GM21423 (cell line): ENCODE measurements at regions not wholly inside any gene's neighbourhood (a gene's known extent, or its start where the extent isn't known, plus 50 kb on each side); places are given as distances from the start of the nearest gene placed in this dataset.

ENCODE experiments used
- ATAC-seq: cut with Tn5 transposase; IDR thresholded peaks from one replicate; pipeline ENCODE4 v1.9.1; 2021; ENCODE audit warnings: mild to moderate bottlenecking, moderate library complexity; ENCODE audit not compliant: unreplicated experiment

DNA sequence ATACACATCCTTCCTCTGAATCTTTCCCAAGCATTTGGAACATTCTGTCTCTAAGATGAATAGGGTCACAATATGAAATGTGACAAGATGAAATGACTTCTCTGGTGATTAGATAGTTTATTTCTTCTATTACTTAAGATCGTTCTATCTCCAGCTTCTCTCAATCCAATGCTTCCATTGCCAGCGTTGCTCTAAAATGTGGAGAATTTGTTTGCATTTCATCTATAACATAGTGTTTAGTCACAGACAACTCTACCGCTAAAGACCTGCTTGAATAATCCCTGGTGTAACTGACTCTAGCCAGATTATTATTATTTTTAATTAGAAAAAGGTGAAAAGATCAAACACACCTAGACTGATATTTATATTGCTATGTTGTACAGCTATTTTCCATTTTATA is 184.7 kb upstream of the PRICKLE1 start:
- no peak for ATAC-seq

GRCh38 chr12:42770261-42770660 is 180.7 kb upstream of the PRICKLE1 start:
- ATAC-seq = no peak

DNA sequence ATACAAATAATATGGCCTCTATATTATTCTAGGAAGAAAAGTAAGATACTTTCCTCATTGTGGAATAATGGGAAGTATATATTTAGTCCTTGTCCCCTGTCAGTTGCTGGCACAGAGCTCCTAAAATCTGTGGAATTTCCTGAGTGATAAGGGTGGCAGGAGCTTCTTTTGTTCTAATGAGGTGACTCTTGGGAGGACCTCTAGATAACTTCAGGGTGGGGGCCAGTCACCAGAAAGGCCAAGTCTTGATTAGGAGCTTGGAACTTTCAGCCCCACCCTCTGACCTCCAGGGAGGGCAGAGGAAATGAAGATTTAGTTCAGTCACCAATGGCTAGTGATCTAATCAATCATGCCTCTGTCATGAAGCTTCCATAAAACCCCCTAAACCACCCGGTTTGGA is 179.9 kb upstream of the PRICKLE1 start:
- ATAC-seq = no peak

GRCh38 chr12:42767998-42768397 is 178.5 kb upstream of the PRICKLE1 start:
- no peak for ATAC-seq

DNA sequence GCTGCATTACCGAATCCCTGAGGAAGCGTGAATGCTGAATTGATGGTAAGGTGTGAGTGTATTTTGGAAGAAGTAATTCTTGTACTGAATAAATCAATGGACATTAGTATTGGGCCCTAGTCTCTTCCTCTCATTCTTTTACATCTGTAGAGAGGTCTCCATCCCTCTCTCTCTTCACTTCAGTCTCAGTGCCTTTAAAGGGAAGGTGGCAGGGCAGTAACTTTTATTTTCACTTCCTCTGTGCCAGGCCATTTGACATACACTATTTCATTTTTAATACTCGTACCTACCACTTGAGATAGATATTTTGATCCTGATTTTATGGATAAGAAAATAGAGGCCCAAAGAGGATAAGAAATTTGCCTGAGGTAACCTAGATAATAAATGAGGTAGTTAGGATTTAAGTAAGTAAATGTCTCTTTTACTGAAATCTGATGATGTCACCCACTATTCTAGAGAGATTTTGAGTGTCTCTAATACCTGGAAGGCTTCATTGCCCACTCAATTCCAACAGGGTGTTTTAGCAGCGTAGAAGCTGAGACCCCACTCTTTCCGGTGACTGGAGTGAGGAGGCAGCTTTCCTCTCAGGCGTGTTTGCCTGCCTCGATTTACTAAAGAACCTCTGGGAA is 177.9 kb upstream of the PRICKLE1 start:
- no peak for ATAC-seq

DNA sequence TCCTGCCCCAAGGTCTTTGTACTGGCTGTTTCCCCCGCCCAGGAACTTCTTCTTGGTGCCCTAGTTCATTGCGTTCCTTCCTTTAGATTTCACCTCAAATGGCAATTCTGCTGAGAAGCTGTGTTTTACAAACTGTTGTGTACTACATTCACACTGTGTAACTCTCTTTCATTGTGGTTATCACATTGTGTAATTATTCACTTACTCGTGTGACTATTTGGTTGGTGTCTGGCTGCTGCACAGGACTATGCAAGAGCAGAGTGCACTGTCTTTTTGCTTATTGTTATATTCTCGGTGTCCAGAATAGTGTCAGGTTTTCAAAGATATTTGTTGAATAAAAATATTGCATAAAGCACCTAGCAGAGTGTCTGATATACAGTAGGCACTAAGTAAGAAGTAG is 177.2 kb upstream of the PRICKLE1 start:
- peak; percentile 65 for ATAC-seq

DNA sequence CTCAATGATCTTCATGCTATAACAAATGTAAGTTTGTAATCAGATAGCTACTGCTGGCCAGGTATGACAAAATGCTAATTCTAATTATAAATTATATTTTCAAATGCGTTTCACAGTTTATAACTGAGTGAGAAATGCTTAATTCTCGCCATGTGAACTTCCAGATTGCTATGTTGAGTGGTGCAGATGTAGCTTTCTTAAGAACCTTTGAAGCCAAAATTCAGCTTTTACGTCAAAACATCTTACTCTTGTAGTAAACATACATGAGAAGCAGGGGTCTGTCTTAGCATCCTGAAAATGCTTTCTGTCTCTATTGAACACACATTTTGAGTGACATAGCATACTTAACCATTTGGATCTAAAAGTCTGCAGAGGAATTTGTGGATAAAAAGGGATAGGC is 176.5 kb upstream of the PRICKLE1 start:
- no peak for ATAC-seq

DNA sequence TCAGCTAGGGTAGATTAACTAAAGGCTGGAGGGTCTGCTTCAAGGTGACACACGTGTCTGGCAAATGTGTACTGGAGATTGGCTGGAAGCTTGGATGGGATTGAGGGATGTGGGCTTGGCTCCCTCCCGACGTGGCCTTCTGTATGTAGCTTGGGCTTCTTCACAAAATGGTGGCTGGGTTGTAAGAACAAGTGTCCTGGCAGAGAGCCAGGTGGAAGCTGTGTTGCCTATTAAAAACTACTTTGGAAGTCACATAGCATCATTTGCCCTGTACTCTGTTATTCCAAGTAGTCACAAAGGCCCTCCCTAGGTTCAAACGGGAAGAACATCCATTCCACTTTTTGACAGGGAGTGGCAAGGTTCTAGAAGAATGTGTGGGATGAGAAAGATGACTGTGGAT is 174.1 kb upstream of the PRICKLE1 start:
- ATAC-seq = no peak

- ATAC-seq = no peak
These were observed 172.9 kb upstream of the PRICKLE1 start for GRCh38 chr12:42762395-42762925.

DNA sequence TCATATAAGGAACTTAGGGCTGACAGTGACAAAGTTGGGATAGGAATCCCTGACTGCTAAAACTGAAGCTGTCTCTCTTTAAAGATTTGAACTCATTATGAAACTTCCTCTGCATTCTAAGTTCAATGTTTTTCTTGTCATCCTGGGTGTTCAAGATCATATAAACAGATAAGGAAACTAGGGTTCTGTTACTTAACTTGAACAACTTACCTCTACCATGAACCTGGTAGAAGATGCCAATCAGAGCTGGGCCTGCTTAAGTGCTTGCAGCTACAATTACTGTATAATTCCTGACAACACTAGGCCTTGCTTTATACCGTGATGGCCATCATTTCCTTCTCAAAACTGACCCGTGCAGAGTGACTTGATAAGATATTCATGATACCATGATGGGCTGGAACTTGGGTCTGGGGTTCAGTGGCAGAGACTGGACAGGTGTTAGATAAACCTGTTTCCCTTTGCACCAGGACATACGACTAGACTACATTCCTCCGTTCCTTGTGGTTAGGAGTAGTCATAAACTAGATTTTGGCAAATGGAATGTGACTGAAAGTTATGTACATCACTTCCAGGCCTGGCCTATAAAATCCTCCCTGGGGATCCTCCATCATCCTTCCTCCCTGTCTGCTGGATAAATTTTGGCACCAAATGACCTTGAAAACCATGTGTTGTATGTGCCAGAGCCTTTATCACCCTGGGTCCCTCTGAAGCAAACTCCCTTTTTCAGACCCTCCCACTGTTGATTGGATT is 172.2 kb upstream of the PRICKLE1 start:
- ATAC-seq = no peak

- no peak for ATAC-seq
These were observed 171.5 kb upstream of the PRICKLE1 start for GRCh38 chr12:42761086-42761485.

DNA sequence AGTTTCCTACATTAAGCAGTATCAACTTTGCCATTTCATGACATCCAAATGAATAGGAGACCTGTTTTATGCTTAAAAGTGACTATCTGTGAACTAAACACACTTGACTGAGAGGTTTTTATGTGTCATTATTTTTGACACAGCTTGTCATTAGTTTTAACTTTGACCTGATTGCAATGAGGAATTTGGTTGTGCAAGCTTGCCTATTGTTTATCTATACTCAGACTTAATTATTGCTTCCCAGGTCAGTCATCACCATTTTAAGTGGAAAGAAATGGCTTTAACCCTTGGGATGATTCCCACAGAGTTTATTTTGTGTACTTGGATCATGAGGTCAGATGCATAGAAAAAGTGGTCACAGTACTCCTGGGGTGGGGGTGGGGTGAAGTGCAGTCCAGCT is 171.0 kb upstream of the PRICKLE1 start:
- no peak for ATAC-seq

DNA sequence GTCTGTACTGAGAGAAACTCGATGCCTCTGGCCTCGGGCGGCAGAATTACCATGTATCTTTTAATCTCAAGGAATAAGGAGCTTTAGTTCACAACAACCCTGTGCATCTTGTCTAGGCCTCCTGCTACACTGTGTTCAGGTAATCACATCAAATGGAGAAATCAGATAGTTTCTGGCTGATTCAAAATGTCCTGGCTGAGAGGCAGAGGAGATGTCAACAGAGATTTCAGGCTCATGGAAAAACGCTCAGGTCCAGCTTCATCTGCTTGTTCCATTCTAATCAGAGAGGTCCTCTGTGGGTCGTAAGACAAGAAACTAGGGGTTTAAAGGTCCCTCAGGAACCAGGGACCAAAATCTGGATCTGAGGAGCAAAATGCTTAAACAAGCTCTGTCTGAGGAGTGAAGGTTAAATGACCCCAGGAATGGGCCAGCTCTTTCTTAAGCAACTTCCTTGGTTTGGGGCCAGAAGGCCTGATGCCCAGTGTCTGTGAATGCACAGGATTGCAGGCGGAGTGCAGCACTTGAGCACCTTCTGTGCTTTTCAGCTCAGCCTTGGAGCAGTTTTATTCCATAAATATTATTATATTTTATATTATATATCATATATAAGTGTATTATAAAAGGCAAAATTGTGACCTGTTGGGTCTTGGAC is 170.2 kb upstream of the PRICKLE1 start:
- no peak for ATAC-seq

DNA sequence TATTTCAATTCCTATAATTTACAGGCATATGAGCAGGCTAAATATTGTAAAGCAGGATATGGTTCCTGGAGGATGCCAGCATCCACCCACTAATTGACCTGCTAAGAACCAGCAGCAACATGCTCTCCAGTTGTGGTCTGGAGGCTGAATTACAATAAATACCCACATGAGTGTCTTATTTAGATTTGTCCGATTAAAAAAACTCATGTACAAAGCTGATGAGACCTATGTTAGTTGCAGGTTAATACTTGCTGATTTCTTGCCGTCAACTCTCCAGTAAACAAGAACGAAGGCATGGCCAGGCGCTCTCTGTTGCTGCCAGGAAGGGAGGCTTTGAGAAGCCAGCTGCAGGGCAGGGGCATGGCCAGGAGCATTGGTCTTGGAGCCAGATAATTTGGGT is 169.3 kb upstream of the PRICKLE1 start:
- ATAC-seq = no peak

- ATAC-seq = no peak
These were observed 168.1 kb upstream of the PRICKLE1 start for GRCh38 chr12:42757624-42758119.

DNA sequence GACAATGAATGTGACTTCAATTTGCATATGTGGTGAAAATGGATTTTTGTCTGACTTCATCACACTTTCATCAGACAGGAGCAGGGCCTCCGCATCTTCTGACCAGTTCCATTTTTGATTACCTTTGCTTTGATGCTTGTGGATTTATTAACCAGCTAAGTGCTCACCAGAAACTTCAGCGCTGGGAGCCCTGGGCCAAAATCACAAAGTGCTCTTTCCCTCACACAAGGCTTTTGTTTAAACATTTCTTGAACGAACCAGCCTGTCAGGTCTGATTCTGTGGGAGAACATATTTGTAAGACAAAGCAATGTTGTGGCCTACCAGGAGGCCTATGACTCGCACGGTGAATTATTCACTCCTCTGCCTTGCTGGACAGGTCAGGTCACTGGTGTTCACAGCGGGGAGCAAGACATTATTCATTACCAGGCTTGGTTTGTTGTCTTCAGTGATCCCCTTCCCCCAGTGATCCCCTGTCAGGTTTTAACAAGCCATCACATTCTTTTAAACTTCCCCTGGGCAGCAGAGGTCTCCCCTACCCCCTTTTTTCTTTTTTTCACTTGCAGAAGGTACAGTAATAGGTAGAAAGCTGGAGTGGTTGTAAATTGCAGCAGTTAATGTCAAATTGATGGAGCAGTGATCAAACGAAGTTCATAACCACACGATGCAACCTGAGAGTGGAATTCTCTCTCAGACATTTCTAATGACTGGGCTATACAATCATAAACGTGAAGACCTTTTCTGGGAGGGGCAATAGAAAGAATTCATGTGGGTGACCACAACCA is 167.5 kb upstream of the PRICKLE1 start:
- no peak for ATAC-seq

DNA sequence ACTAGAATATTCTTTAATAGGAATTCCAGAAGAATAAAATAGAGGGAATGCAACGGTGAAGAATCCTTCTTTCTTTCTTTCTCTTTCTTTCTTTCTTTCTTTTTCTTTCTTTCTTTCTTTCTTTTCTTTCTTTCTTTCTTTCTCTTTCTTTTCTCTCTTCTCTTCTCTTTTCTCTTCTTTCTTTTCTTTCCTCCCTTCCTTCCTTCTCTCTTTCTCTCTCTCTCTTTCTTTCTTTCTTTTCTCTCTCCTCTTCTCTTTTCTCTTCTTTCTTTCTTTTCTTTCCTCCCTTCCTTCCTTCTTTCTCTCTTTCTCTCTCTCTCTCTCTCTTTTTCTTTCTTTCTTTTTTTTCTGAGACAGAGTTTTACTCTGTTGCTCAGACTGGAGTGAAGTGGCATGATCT is 160.8 kb upstream of the PRICKLE1 start:
- ATAC-seq = no peak

- ATAC-seq = no peak
These were observed 159.7 kb upstream of the PRICKLE1 start for GRCh38 chr12:42749239-42749638.

- ATAC-seq = no peak
These were observed 155.1 kb upstream of the PRICKLE1 start for GRCh38 chr12:42744539-42745182.

- ATAC-seq = no peak
These were observed 153.2 kb upstream of the PRICKLE1 start for GRCh38 chr12:42742716-42743115.
